K562 (cell line): ENCODE measurements at regions not wholly inside any gene's neighbourhood (a gene's known extent, or its start where the extent isn't known, plus 50 kb on each side); places are given as distances from the start of the nearest gene placed in this dataset.

Source experiments
- ELF4 ChIP-seq: fragments of 450-650 bp; formaldehyde crosslinking; IDR thresholded peaks from 2 replicates; pipeline ENCODE4 v1.4.0; 2022; ENCODE audit warnings: missing genetic modification characterization
- MYBL2 ChIP-seq, 2 experiments: fragments of 450-650 bp in 1 of 2; sonication (generic) in 1 of 2; formaldehyde crosslinking in 1 of 2; IDR thresholded peaks; 2 replicates each; pipeline versions ENCODE4 v1.6.1 to v1.8.1; 2017 to 2022; ENCODE audit warnings: borderline replicate concordance in 1 of 2, inconsistent platforms in 1 of 2, low read depth in 1 of 2, mild to moderate bottlenecking in 1 of 2, missing genetic modification reagents in 1 of 2, moderate library complexity in 1 of 2
- POLR2B ChIP-seq: fragments of 450-650 bp; IDR thresholded peaks from 2 replicates; pipeline ENCODE4 v1.6.1; 2018; ENCODE audit warnings: low read depth; ENCODE audit not compliant: partially characterized antibody
- PYGO2 ChIP-seq: fragments of 450-650 bp; IDR thresholded peaks from 2 replicates; pipeline ENCODE4 v1.6.1; 2016; ENCODE audit warnings: mild to moderate bottlenecking, missing genetic modification characterization, moderate library complexity, missing compliant biosample characterization
- TAL1 ChIP-seq: fragments of 450-650 bp; IDR thresholded peaks from 2 replicates; pipeline ENCODE4 v1.6.1; 2016; ENCODE audit warnings: mild to moderate bottlenecking
- ZNF12 ChIP-seq: sonication (generic); formaldehyde crosslinking; IDR thresholded peaks from 2 replicates; pipeline ENCODE4 v1.4.0; 2020; ENCODE audit warnings: mild to moderate bottlenecking, missing genetic modification reagents
- ZNF764 ChIP-seq: fragments of 250-450 bp; sonication (Bioruptor Pico); IDR thresholded peaks from 2 replicates; pipeline ENCODE4 v1.4.0; 2020; ENCODE audit warnings: low read depth, mild to moderate bottlenecking, moderate library complexity
- ZSCAN32 ChIP-seq: fragments of 450-650 bp; formaldehyde crosslinking; IDR thresholded peaks from 2 replicates; pipeline ENCODE4 v1.4.0; 2020; ENCODE audit warnings: mild to moderate bottlenecking, moderate library complexity
- TF ChIP-seq, protein P1 (sequence below): fragments of 450-650 bp; IDR thresholded peaks from 2 replicates; pipeline ENCODE4 v1.6.1; 2016; ENCODE audit warnings: mild to moderate bottlenecking, moderate library complexity
- TF ChIP-seq, protein P2 (sequence below): fragments of 250-450 bp; sonication (Bioruptor Pico); IDR thresholded peaks from 2 replicates; pipeline ENCODE4 v1.9.0; 2021; ENCODE audit warnings: mild to moderate bottlenecking, inconsistent platforms
- TF ChIP-seq, protein P3 (sequence below): fragments of 450-650 bp; formaldehyde crosslinking; IDR thresholded peaks from 2 replicates; pipeline ENCODE4 v1.4.0; 2020; ENCODE audit warnings: mild to moderate bottlenecking, moderate library complexity

DNA sequence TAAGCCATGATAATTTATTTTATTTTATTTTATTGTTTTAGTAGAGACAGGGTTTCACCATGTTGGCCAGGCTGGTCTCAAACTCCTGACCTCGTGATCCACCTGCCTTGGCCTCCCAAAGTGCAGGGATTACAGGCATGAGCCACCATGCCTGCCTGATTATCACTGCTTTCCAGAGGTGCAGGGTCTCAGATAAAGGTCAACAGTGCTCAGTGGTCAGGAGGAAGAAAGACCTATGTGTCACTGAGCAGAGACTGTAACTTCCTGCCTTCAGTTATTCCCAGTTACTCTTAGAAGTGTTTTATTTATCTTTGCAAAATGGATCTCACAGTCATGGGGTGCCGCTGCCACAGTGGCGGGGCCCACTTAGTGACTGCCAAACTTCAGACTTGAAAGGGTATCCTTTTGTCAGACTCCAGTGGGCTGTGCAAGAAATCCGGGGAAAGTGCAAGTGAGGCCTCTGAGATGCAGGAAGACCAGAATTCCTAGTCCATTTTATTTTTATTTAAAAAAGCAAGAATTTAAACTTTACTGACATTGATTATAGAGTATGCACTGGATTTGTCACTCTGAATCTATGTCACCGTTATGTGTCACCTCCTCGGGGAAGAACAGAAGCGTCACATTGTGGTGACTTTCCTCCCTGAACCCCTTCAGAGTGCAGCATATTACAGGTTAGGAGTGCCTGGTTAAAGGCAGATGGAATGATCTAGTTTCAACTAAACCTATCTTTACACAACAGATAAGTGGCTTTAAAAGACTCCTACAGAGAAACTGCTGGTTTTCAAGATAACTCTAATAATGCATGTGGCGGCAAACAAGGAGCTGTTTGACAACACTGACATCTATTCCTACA is 59.1 kb upstream of the BICD1 start (continued):
- TF ChIP-seq, protein P1, sequence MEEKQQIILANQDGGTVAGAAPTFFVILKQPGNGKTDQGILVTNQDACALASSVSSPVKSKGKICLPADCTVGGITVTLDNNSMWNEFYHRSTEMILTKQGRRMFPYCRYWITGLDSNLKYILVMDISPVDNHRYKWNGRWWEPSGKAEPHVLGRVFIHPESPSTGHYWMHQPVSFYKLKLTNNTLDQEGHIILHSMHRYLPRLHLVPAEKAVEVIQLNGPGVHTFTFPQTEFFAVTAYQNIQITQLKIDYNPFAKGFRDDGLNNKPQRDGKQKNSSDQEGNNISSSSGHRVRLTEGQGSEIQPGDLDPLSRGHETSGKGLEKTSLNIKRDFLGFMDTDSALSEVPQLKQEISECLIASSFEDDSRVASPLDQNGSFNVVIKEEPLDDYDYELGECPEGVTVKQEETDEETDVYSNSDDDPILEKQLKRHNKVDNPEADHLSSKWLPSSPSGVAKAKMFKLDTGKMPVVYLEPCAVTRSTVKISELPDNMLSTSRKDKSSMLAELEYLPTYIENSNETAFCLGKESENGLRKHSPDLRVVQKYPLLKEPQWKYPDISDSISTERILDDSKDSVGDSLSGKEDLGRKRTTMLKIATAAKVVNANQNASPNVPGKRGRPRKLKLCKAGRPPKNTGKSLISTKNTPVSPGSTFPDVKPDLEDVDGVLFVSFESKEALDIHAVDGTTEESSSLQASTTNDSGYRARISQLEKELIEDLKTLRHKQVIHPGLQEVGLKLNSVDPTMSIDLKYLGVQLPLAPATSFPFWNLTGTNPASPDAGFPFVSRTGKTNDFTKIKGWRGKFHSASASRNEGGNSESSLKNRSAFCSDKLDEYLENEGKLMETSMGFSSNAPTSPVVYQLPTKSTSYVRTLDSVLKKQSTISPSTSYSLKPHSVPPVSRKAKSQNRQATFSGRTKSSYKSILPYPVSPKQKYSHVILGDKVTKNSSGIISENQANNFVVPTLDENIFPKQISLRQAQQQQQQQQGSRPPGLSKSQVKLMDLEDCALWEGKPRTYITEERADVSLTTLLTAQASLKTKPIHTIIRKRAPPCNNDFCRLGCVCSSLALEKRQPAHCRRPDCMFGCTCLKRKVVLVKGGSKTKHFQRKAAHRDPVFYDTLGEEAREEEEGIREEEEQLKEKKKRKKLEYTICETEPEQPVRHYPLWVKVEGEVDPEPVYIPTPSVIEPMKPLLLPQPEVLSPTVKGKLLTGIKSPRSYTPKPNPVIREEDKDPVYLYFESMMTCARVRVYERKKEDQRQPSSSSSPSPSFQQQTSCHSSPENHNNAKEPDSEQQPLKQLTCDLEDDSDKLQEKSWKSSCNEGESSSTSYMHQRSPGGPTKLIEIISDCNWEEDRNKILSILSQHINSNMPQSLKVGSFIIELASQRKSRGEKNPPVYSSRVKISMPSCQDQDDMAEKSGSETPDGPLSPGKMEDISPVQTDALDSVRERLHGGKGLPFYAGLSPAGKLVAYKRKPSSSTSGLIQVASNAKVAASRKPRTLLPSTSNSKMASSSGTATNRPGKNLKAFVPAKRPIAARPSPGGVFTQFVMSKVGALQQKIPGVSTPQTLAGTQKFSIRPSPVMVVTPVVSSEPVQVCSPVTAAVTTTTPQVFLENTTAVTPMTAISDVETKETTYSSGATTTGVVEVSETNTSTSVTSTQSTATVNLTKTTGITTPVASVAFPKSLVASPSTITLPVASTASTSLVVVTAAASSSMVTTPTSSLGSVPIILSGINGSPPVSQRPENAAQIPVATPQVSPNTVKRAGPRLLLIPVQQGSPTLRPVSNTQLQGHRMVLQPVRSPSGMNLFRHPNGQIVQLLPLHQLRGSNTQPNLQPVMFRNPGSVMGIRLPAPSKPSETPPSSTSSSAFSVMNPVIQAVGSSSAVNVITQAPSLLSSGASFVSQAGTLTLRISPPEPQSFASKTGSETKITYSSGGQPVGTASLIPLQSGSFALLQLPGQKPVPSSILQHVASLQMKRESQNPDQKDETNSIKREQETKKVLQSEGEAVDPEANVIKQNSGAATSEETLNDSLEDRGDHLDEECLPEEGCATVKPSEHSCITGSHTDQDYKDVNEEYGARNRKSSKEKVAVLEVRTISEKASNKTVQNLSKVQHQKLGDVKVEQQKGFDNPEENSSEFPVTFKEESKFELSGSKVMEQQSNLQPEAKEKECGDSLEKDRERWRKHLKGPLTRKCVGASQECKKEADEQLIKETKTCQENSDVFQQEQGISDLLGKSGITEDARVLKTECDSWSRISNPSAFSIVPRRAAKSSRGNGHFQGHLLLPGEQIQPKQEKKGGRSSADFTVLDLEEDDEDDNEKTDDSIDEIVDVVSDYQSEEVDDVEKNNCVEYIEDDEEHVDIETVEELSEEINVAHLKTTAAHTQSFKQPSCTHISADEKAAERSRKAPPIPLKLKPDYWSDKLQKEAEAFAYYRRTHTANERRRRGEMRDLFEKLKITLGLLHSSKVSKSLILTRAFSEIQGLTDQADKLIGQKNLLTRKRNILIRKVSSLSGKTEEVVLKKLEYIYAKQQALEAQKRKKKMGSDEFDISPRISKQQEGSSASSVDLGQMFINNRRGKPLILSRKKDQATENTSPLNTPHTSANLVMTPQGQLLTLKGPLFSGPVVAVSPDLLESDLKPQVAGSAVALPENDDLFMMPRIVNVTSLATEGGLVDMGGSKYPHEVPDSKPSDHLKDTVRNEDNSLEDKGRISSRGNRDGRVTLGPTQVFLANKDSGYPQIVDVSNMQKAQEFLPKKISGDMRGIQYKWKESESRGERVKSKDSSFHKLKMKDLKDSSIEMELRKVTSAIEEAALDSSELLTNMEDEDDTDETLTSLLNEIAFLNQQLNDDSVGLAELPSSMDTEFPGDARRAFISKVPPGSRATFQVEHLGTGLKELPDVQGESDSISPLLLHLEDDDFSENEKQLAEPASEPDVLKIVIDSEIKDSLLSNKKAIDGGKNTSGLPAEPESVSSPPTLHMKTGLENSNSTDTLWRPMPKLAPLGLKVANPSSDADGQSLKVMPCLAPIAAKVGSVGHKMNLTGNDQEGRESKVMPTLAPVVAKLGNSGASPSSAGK: peak; percentile 62
- TF ChIP-seq ZNF764 (CRISPR knock-in tag): no peak
- TF ChIP-seq ELF4 (CRISPR knock-in tag): 0 out of 2 replicates have a peak, but pooled peaks have one; percentile 58
- TF ChIP-seq MYBL2 (IDR thresholded peaks at IDR 0.05; ENCODE audit: low read depth): peak; percentile 31; the same call in 1 of the 2 replicates
- TF ChIP-seq MYBL2 (CRISPR knock-in tag; IDR thresholded peaks at IDR 0.05; ENCODE audit: borderline replicate concordance): no peak
- no peak for TF ChIP-seq ZNF12 (CRISPR knock-in tag)
- peak; percentile 36; the same call in 1 of the 2 replicates for TF ChIP-seq ZSCAN32 (CRISPR knock-in tag)
- peak; percentile 97 for TF ChIP-seq TAL1
- TF ChIP-seq, protein P2, sequence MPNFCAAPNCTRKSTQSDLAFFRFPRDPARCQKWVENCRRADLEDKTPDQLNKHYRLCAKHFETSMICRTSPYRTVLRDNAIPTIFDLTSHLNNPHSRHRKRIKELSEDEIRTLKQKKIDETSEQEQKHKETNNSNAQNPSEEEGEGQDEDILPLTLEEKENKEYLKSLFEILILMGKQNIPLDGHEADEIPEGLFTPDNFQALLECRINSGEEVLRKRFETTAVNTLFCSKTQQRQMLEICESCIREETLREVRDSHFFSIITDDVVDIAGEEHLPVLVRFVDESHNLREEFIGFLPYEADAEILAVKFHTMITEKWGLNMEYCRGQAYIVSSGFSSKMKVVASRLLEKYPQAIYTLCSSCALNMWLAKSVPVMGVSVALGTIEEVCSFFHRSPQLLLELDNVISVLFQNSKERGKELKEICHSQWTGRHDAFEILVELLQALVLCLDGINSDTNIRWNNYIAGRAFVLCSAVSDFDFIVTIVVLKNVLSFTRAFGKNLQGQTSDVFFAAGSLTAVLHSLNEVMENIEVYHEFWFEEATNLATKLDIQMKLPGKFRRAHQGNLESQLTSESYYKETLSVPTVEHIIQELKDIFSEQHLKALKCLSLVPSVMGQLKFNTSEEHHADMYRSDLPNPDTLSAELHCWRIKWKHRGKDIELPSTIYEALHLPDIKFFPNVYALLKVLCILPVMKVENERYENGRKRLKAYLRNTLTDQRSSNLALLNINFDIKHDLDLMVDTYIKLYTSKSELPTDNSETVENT (CRISPR knock-in tag): no peak
- TF ChIP-seq POLR2B: no peak
- no peak for TF ChIP-seq PYGO2 (tag)
- TF ChIP-seq, protein P3, sequence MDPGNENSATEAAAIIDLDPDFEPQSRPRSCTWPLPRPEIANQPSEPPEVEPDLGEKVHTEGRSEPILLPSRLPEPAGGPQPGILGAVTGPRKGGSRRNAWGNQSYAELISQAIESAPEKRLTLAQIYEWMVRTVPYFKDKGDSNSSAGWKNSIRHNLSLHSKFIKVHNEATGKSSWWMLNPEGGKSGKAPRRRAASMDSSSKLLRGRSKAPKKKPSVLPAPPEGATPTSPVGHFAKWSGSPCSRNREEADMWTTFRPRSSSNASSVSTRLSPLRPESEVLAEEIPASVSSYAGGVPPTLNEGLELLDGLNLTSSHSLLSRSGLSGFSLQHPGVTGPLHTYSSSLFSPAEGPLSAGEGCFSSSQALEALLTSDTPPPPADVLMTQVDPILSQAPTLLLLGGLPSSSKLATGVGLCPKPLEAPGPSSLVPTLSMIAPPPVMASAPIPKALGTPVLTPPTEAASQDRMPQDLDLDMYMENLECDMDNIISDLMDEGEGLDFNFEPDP (CRISPR knock-in tag): no peak
